ENCODE measurements at regions not wholly inside any gene's neighbourhood (a gene's known extent, or its start where the extent isn't known, plus 50 kb on each side); places are given as distances from the start of the nearest gene placed in this dataset.

DNA sequence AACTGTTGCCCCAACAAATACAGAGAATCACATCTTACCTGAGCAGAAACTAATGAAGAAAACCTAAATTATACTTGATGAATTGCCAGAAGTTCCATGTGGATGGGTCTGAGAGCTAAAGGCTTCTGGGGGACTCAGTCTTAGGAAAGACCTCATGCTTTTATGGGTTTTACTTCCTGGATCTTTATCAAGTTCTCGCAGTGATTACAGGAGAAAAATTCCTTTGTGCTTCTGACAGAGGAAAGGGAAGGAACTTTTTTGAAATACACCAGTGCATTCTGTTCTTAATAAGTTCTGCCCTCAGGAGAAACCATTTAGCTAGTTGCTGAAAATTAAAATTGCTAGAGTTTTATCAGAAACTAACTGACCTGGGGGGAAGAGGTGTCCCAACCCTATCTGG lies 203.9 kb upstream of the KITLG start:
- Mint-ChIP-seq H3K27ac (no peak overlapping the region), H3K4me1 (no peaks in the 10 kb centered on the region), H3K4me3 (no peak overlapping the region), H3K9me3 (peaks cover 1% of the 10 kb centered on the region), H3K27me3 (ENCODE audit: insufficient read depth, low read depth) (no peaks in the 10 kb centered on the region), H3K36me3 (no peaks in the 10 kb centered on the region)
- DNase-seq (ENCODE audit: low spot score) = no peak
- H4K20me1 ChIP-seq (ENCODE audit: low read depth) = no peaks in the 10 kb centered on the region
- no peaks in the 10 kb centered on the region for H3K4me1 ChIP-seq
- H3K4me2 ChIP-seq = no peak overlapping the region
- no peak overlapping the region for H2AFZ ChIP-seq (replicated peaks)
- TF ChIP-seq, protein P1, sequence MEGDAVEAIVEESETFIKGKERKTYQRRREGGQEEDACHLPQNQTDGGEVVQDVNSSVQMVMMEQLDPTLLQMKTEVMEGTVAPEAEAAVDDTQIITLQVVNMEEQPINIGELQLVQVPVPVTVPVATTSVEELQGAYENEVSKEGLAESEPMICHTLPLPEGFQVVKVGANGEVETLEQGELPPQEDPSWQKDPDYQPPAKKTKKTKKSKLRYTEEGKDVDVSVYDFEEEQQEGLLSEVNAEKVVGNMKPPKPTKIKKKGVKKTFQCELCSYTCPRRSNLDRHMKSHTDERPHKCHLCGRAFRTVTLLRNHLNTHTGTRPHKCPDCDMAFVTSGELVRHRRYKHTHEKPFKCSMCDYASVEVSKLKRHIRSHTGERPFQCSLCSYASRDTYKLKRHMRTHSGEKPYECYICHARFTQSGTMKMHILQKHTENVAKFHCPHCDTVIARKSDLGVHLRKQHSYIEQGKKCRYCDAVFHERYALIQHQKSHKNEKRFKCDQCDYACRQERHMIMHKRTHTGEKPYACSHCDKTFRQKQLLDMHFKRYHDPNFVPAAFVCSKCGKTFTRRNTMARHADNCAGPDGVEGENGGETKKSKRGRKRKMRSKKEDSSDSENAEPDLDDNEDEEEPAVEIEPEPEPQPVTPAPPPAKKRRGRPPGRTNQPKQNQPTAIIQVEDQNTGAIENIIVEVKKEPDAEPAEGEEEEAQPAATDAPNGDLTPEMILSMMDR (IDR thresholded peaks at IDR 0.05) = no peak
- no peak for TF ChIP-seq EZH2phosphoT487 (IDR thresholded peaks at IDR 0.05)
- no peak for TF ChIP-seq EZH2 (IDR thresholded peaks at IDR 0.05)
- H3F3A ChIP-seq (ENCODE audit: low read depth) = no peaks in the 10 kb centered on the region
- no peaks in the 10 kb centered on the region for H3K36me3 ChIP-seq
- no peak overlapping the region for H3K27ac ChIP-seq
- no peak overlapping the region for H3K9ac ChIP-seq
- H3K4me3 ChIP-seq = no peak overlapping the region
- no peaks in the 10 kb centered on the region for H3K27me3 ChIP-seq
- H3K9me3 ChIP-seq (ENCODE audit: low read depth) = no peaks in the 10 kb centered on the region
- H3K79me2 ChIP-seq (ENCODE audit: low read depth) = no peaks in the 10 kb centered on the region

DNA sequence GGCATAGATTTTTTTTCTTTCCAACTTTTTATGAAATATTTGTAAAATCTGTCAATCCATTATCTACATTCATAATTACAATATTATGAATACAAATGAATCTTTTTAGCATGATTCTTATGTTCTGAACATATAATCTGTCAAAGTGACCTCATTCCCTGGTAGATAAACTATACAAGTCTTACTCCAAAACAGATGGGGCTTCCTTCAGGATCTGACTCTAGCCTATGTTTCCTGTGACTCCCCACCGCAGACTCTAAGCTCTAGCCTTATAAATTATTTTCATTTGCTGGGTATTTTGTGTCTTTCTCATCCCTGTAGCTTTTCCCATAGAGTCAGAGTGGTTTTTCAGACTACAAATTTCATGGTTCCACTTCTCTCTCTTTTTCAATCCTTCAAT lies 202.1 kb upstream of the KITLG start:
- Mint-ChIP-seq H3K9me3 (no peaks in the 10 kb centered on the region), H3K36me3 (no peaks in the 10 kb centered on the region), H3K4me1 (no peaks in the 10 kb centered on the region), H3K4me3 (no peak overlapping the region), H3K27me3 (ENCODE audit: insufficient read depth, low read depth) (peaks cover 2% of the 10 kb centered on the region), H3K27ac (no peak overlapping the region)
- no peaks in the 10 kb centered on the region for H3F3A ChIP-seq (ENCODE audit: low read depth)
- no peaks in the 10 kb centered on the region for H4K20me1 ChIP-seq (ENCODE audit: low read depth)
- no peaks in the 10 kb centered on the region for H3K36me3 ChIP-seq
- H2AFZ ChIP-seq (replicated peaks) = no peak overlapping the region
- H3K27ac ChIP-seq = no peak overlapping the region
- TF ChIP-seq EZH2 (IDR thresholded peaks at IDR 0.05) (no peak), EZH2phosphoT487 (IDR thresholded peaks at IDR 0.05) (no peak)
- TF ChIP-seq, protein P1 (IDR thresholded peaks at IDR 0.05) = no peak
- no peak for DNase-seq (ENCODE audit: low spot score)
- H3K4me1 ChIP-seq = no peaks in the 10 kb centered on the region
- no peak overlapping the region for H3K4me2 ChIP-seq
- no peak overlapping the region for H3K4me3 ChIP-seq
- H3K27me3 ChIP-seq = no peaks in the 10 kb centered on the region
- H3K9me3 ChIP-seq (ENCODE audit: low read depth) = no peaks in the 10 kb centered on the region
- H3K9ac ChIP-seq = no peak overlapping the region
- H3K79me2 ChIP-seq (ENCODE audit: low read depth) = no peaks in the 10 kb centered on the region

DNA sequence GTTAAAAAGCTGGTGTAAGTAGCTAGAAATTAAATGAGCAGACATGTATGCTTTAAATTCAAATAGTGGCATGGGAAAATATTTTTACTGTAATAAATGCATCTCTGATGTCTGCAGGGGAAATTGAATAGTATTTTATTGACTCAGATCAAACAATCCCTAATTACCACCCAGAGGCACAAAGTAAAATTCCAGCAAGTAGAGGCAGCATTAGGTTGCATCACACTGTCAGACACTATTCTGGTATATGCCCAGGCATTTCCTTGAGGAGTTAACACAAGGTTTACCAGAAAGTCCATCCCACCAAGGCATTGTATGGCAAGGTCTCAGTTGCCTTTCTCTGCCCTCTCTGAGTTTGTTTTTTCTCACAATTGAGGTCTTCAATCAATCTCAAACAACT lies 201.6 kb upstream of the KITLG start:
- H3K9me3 ChIP-seq (ENCODE audit: low read depth) = no peaks in the 10 kb centered on the region
- TF ChIP-seq, protein P1 (IDR thresholded peaks at IDR 0.05) = no peak
- no peak for TF ChIP-seq EZH2phosphoT487 (IDR thresholded peaks at IDR 0.05)
- TF ChIP-seq EZH2 (IDR thresholded peaks at IDR 0.05) = no peak
- H3F3A ChIP-seq (ENCODE audit: low read depth) = no peaks in the 10 kb centered on the region
- no peaks in the 10 kb centered on the region for H3K79me2 ChIP-seq (ENCODE audit: low read depth)
- Mint-ChIP-seq H3K27me3 (ENCODE audit: insufficient read depth, low read depth) (peaks cover 2% of the 10 kb centered on the region), H3K36me3 (no peaks in the 10 kb centered on the region), H3K27ac (no peak overlapping the region), H3K4me1 (no peaks in the 10 kb centered on the region), H3K4me3 (no peak overlapping the region), H3K9me3 (no peaks in the 10 kb centered on the region)
- H2AFZ ChIP-seq (replicated peaks) = no peak overlapping the region
- H3K27me3 ChIP-seq = no peaks in the 10 kb centered on the region
- H4K20me1 ChIP-seq (ENCODE audit: low read depth) = no peaks in the 10 kb centered on the region
- no peaks in the 10 kb centered on the region for H3K36me3 ChIP-seq
- H3K4me1 ChIP-seq = no peaks in the 10 kb centered on the region
- DNase-seq (ENCODE audit: low spot score) = no peak
- no peak overlapping the region for H3K9ac ChIP-seq
- no peak overlapping the region for H3K4me2 ChIP-seq
- no peak overlapping the region for H3K27ac ChIP-seq
- H3K4me3 ChIP-seq = no peak overlapping the region

DNA sequence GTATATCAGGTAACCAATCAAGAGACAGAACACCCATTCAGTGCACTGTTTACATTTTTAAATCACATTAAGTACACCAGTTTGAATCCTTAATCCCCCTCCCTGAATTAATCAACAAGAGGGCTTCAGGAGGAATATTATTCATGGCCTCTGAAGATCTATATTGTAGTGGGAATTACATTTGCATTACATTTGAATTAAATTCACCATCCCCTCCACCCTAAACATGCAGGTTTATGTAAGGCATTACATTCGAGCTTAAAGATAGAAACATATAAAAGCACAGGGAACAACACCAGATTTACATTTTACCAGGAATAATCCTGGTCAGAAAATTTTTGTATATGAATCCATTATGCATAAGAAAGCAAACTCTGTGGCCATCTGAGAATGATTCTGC lies 197.8 kb upstream of the KITLG start:
- no peaks in the 10 kb centered on the region for H3K9me3 Mint-ChIP-seq
- no peaks in the 10 kb centered on the region for H4K20me1 ChIP-seq (ENCODE audit: low read depth)
- no peaks in the 10 kb centered on the region for H3K4me1 Mint-ChIP-seq
- no peaks in the 10 kb centered on the region for H3K4me1 ChIP-seq
- H3K4me3 Mint-ChIP-seq = no peak overlapping the region
- H3K27ac Mint-ChIP-seq = no peak overlapping the region
- H3K4me3 ChIP-seq = no peak overlapping the region
- no peak overlapping the region for H3K9ac ChIP-seq
- peaks cover 2% of the 10 kb centered on the region for H3K27me3 Mint-ChIP-seq (ENCODE audit: insufficient read depth, low read depth)
- H3F3A ChIP-seq (ENCODE audit: low read depth) = no peaks in the 10 kb centered on the region
- H3K27me3 ChIP-seq = no peaks in the 10 kb centered on the region
- no peaks in the 10 kb centered on the region for H3K36me3 ChIP-seq
- DNase-seq (ENCODE audit: low spot score) = no peak
- no peak overlapping the region for H3K27ac ChIP-seq
- H3K4me2 ChIP-seq = no peak overlapping the region
- TF ChIP-seq EZH2 (IDR thresholded peaks at IDR 0.05) (no peak), EZH2phosphoT487 (IDR thresholded peaks at IDR 0.05) (no peak)
- TF ChIP-seq, protein P1 (IDR thresholded peaks at IDR 0.05) = no peak
- no peak overlapping the region for H2AFZ ChIP-seq (replicated peaks)
- H3K36me3 Mint-ChIP-seq = no peaks in the 10 kb centered on the region
- H3K79me2 ChIP-seq (ENCODE audit: low read depth) = no peaks in the 10 kb centered on the region
- H3K9me3 ChIP-seq (ENCODE audit: low read depth) = no peaks in the 10 kb centered on the region
